ENCODE measurements at regions not wholly inside any gene's neighbourhood (a gene's known extent, or its start where the extent isn't known, plus 50 kb on each side); places are given as distances from the start of the nearest gene placed in this dataset.

GRCh38 chr2:65483763-65484162, 51.4 kb upstream of the SPRED2 start:
- Histone ChIP-seq H3K9me1 (ENCODE audit: insufficient read depth, low read length) (no peaks in the 10 kb centered on the region), H3K9me3 (ENCODE audit: control insufficient read depth, insufficient read depth, low read length) (peaks cover 12% of the 10 kb centered on the region), H3K4me1 (ENCODE audit: control insufficient read depth, insufficient read depth, low read length) (no peaks in the 10 kb centered on the region), H3K9ac (ENCODE audit: low read depth, low read length) (no peak overlapping the region), H2BK5ac (ENCODE audit: low read depth, low read length, poor library complexity, severe bottlenecking) (no peak overlapping the region), H3K18ac (ENCODE audit: low read depth, low read length) (no peak overlapping the region), H2BK120ac (ENCODE audit: low read depth, low read length) (no peak overlapping the region), H3K36me3 (ENCODE audit: control insufficient read depth, insufficient read depth, low read length) (no peaks in the 10 kb centered on the region), H4K5ac (ENCODE audit: low read depth, low read length) (no peak overlapping the region), H3K14ac (replicated peaks; ENCODE audit: low read depth, low read length) (no peak overlapping the region), H2BK15ac (ENCODE audit: low read depth, low read length) (no peak overlapping the region), H2AK5ac (ENCODE audit: low read depth, low read length) (no peak overlapping the region), H3K4me2 (ENCODE audit: low read depth, low read length) (no peak overlapping the region), H3K4me3 (ENCODE audit: insufficient read depth, low read depth, low read length) (no peak overlapping the region), H4K91ac (ENCODE audit: insufficient read depth, low read depth, low read length) (no peak overlapping the region), H4K8ac (ENCODE audit: low read depth in 2 of 2, low read length in 2 of 2) (no peak overlapping the region), H2AK9ac (replicated peaks; ENCODE audit: low read depth, low read length, poor library complexity) (no peak overlapping the region), H3K27me3 (ENCODE audit: control insufficient read depth, insufficient read depth, low read length) (no peaks in the 10 kb centered on the region; the same call in none of the 2 replicates), H3K79me1 (ENCODE audit: low read depth in 1 of 2, low read length in 2 of 2) (no peaks in the 10 kb centered on the region), H3K23ac (ENCODE audit: low read depth, low read length) (no peak overlapping the region), H3K56ac (ENCODE audit: extremely low read depth, insufficient read depth, low read length) (no peak overlapping the region), H3K27ac (ENCODE audit: insufficient read depth, low read length) (no peak overlapping the region), H4K20me1 (ENCODE audit: insufficient read depth, low read length) (no peaks in the 10 kb centered on the region), H3K4ac (ENCODE audit: low read depth, low read length) (no peak overlapping the region), H2BK20ac (ENCODE audit: low read depth, low read length) (no peak overlapping the region), H2AFZ (replicated peaks; ENCODE audit: low read length, poor library complexity) (no peak overlapping the region)
- dilution Hi-C loops (cut with HindIII; ENCODE audit: low sequenced_read_pairs, unreplicated experiment) (no loop called here), intact Hi-C loops (cut with micrococcal nuclease) (no loop called here), in situ Hi-C loops (cut with MboI; ENCODE audit: low sequenced_read_pairs) (no loop called here)
- BruUV-seq (replicated peaks): no TSS peak
- TF ChIP-seq CEBPB (IDR thresholded peaks at IDR 0.05; ENCODE audit: low read depth, low read length) (no peak), BHLHE40 (IDR thresholded peaks at IDR 0.05; ENCODE audit: low read depth, low read length) (no peak), POLR2A (IDR thresholded peaks at IDR 0.05; ENCODE audit: low read depth, low read length) (no peak), MAZ (IDR thresholded peaks at IDR 0.05; ENCODE audit: borderline replicate concordance, low read depth, low read length) (no peak), ELK1 (IDR thresholded peaks at IDR 0.05; ENCODE audit: borderline replicate concordance, low read depth, low read length) (no peak), CHD1 (IDR thresholded peaks at IDR 0.05; ENCODE audit: low read depth, low read length) (no peak), RCOR1 (IDR thresholded peaks at IDR 0.05; ENCODE audit: insufficient replicate concordance, low read length) (no peak), MAFK (IDR thresholded peaks at IDR 0.05; ENCODE audit: low read depth, low read length) (no peak)
- DNase-seq (no peak), ATAC-seq (ENCODE audit: low read depth) (no peak)
- ChIA-PET CTCF (interaction anchor here (0.7 kb wide), 1 partner anchor 141 kb away, joined by 3 read pairs; no protein-coding TSS in a partner anchor), POLR2A (ENCODE audit: unreplicated experiment) (no interaction called here)
- WGBS, 2 experiments (ENCODE audit: extremely low coverage in 2 of 2, insufficient read length in 1 of 2): no CpG with 5 or more reads among the region's 4 CpGs

Data from IMR-90 (cell line).